IMR-90 (cell line): ENCODE measurements at regions not wholly inside any gene's neighbourhood (a gene's known extent, or its start where the extent isn't known, plus 50 kb on each side); places are given as distances from the start of the nearest gene placed in this dataset.

Experiments used
- CHD1 ChIP-seq: IDR thresholded peaks from 2 replicates; pipeline ENCODE4 v1.6.1; 2012; ENCODE audit warnings: low read depth, low read length, improper control_type of control experiment
- POLR2A ChIP-seq: IDR thresholded peaks from 2 replicates; pipeline ENCODE4 v1.6.1; 2012; ENCODE audit warnings: mild to moderate bottlenecking, low read depth, low read length
- RCOR1 ChIP-seq: IDR thresholded peaks from 2 replicates; pipeline ENCODE4 v1.6.1; 2012; ENCODE audit warnings: mild to moderate bottlenecking, low read length, improper control_type of control experiment; ENCODE audit not compliant: insufficient replicate concordance
- TF ChIP-seq, protein P1 (sequence below): conservative IDR thresholded peaks from 2 replicates; pipeline ENCODE4 v1.5.1; 2012; ENCODE audit warnings: mild to moderate bottlenecking, low read depth, low read length, improper control_type of control experiment

GRCh38 chr2:198283146-198283545 lies 478.8 kb downstream of the PLCL1 start:
- TF ChIP-seq POLR2A (no peak), CHD1 (no peak), RCOR1 (no peak)
- TF ChIP-seq, protein P1, sequence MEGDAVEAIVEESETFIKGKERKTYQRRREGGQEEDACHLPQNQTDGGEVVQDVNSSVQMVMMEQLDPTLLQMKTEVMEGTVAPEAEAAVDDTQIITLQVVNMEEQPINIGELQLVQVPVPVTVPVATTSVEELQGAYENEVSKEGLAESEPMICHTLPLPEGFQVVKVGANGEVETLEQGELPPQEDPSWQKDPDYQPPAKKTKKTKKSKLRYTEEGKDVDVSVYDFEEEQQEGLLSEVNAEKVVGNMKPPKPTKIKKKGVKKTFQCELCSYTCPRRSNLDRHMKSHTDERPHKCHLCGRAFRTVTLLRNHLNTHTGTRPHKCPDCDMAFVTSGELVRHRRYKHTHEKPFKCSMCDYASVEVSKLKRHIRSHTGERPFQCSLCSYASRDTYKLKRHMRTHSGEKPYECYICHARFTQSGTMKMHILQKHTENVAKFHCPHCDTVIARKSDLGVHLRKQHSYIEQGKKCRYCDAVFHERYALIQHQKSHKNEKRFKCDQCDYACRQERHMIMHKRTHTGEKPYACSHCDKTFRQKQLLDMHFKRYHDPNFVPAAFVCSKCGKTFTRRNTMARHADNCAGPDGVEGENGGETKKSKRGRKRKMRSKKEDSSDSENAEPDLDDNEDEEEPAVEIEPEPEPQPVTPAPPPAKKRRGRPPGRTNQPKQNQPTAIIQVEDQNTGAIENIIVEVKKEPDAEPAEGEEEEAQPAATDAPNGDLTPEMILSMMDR: no peak
